SHP77 (cell line): ENCODE measurements at regions not wholly inside any gene's neighbourhood (a gene's known extent, or its start where the extent isn't known, plus 50 kb on each side); places are given as distances from the start of the nearest gene placed in this dataset.

ENCODE experiments used
- DNase-seq, 2 experiments: peaks; one replicate each; lab custom pipeline; 2025; lab: John Stamatoyannopoulos, UW

- no peak for DNase-seq
These were observed 170.5 kb upstream of the PPP1R26 start for GRCh38 chr9:135308821-135309762.

GRCh38 chr9:135309763-135310125 lies 169.8 kb upstream of the PPP1R26 start:
- no peak for DNase-seq

- DNase-seq = no peak
These were observed 169.4 kb upstream of the PPP1R26 start for GRCh38 chr9:135310134-135310533.

GRCh38 chr9:135315572-135315971 lies 164.0 kb upstream of the PPP1R26 start:
- no peak for DNase-seq

DNA sequence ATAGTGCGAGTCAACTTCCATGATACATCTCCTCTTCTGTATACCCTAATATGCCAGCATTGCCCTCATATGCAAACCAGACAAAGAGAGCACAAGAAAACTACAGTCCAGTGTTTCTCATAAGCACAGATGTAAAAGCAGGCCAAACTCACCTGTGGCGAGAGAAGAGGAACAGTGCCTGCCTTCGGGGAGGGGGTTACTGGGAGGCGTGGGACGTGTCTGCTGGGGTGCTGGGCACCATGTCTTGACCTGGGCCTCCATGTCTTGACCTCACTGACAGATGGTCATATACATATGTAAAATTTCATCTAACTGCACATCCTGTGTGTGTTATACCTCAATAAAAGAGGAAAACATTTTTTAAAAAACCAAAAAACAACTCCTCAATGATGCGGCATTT lies 159.3 kb upstream of the PPP1R26 start:
- DNase-seq = no peak

- no peak for DNase-seq
These were observed 158.6 kb upstream of the PPP1R26 start for GRCh38 chr9:135320943-135321342.

- no peak for DNase-seq
These were observed 158.0 kb upstream of the PPP1R26 start for GRCh38 chr9:135321580-135321979.

DNA sequence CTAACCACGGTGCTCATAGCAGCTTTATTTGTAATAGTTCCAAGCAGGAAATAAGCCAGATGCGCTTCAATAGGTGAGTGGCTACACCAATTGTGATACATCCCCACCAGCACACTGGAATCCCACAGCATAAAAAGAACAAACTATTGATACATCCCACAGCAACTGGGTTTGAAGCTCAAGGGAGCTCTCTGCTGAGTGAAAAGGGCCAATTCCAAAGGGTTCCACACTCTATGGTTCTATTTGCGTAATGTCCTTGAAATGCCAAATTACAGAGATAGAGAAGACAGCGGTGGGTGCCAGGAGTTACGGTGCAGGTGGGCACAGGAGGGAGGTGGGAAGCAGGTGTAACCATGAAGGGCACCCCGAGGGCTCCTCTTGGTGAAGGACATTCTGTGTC lies 155.3 kb upstream of the PPP1R26 start:
- DNase-seq = no peak

- DNase-seq = no peak
These were observed 153.4 kb upstream of the PPP1R26 start for GRCh38 chr9:135326141-135326540.

DNA sequence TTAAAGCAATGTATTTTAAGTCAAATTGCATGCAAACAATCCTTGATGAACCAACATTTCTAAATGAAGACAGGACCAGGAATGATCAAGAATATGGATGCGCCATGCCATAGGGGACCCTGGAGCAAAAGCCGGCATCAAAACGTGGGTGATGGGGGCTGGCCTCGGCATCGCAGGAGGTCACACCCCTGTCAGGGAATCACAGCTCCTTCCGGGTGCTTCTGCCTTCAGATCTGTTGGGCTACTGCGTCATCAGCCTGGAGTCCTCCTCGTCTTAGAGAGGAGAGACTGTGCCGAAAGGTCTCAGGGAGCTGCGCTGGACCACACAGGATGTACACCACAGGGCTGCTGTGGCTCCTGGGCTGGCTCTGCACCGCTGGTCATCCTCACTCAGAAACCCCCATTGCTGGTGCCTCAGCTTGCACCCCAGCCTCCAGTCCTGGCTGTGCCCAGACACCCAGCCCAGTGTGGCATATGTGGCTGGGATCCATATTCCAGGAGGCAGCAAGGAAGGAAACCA lies 152.9 kb upstream of the PPP1R26 start:
- DNase-seq = no peak

DNA sequence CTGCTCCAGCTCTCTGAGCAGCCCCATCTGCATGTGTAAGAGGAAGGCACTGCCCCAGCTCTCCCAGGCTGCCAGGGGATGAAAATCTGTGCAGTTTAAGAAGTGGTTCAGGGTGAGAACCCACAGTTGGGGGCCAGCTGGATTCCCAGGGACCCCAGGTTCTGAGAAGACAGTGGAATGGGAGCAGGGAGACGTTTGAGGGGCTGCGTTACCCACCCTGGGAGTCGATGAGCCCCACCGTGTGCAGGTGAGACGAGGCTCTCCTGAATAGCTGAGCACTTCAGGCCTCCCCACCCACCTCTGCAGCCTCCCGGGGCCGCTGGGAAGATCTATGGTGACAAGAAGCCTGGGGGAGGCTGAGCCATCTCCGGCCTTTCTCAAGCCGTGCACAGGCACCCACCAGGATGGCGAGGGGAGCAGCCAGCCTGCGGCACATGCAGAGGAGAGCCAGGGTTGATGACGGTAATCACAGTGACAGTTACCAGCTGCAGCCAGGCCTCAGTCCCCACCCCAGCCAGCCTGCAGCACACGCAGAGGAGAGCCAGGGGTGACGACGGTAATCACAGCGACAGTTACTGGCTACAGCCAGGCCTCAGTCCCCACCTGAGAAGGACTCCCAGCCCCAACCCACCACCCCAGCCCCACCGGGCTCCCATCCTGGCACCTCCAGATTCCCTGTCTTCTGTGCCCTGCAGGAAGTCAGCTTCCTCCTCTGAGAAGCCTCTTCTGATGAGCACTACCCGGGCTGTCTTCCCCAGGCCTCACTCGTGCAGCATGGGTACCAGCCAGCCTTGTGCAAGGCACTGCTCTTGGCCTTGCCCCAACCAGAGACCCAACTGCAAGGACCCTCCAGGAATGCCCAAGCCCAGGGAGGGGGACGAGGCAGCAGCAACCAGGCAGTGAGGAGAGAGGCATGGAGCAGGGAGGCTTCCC lies 150.8 kb upstream of the PPP1R26 start:
- DNase-seq = no peak

DNA sequence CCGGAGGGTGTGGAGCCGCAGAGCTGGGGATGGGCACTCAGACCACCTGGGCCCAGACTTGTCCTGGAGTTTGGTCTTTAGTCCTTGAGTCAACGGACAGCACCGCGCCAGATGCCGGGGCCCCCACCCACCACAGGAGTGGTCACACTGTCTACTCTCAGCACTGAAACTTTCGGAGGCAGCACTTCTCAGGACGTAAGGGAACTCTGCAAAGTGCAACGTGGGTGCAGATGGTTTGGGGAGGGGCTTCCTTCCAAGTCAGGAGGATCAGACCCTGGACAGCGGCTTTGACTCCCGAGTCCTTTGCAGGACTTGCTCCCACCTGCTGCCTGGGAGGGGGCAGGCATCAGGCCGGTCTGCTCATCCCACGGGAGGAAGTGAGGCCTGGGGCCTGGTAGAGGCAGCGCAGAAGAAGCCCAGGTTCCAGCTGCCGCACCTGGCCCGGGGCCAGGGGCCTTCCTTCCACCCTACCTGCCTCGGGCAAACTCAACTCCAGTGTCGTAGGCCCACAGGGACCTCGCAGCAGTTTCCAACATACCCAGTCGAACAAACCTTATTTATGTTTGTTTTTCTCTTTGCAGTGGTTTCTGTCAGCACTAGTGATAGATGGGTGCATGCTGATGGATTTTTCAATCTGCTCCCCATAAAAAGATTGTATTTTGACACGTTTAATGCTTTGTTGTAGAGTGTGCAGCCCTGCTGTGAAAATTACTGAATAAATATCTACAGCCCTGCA lies 149.8 kb upstream of the PPP1R26 start:
- DNase-seq = peak in 1 of 2 experiments; percentile 30

DNA sequence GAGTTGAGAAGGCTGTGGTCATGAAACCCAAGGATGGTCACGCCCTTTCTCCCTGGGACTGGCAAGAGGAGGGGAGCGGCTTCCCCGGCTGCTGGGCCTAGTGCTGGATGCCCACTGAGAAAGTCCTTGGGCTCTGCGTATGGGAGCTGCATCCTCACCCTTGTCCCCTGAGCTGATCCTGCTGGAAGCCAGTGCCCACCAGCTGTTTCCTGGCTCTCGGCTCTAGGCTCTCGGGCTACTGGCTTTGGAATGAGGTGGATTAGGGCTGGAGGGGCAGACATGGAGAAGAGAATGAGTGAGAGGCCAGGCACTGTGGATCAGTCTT lies 149.3 kb upstream of the PPP1R26 start:
- DNase-seq = no peak

- no peak for DNase-seq
These were observed 148.6 kb upstream of the PPP1R26 start for GRCh38 chr9:135330685-135331590.

DNA sequence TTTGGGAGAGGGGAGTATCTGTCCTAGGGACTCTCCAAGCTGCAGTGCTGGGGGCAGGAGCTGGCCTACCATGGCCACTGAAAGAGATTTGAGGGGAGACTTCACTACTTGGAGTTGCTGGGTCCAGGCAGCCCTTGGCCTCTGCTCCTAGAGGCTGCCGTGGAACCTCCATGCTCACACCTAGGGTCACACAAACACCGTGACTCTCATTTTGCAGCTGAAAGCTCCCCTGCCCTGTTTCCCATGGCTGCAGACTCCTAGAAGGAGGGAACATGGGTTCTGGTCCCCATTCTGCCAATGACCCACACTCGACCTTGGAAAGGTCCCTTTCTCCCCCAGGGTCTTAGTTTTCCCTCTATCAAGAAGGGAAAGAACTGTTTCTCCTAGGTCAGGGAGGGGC lies 147.1 kb upstream of the PPP1R26 start:
- DNase-seq = no peak

GRCh38 chr9:135332979-135333748 lies 146.4 kb upstream of the PPP1R26 start:
- DNase-seq = no peak

GRCh38 chr9:135334953-135335460 lies 144.6 kb upstream of the PPP1R26 start:
- DNase-seq = no peak

DNA sequence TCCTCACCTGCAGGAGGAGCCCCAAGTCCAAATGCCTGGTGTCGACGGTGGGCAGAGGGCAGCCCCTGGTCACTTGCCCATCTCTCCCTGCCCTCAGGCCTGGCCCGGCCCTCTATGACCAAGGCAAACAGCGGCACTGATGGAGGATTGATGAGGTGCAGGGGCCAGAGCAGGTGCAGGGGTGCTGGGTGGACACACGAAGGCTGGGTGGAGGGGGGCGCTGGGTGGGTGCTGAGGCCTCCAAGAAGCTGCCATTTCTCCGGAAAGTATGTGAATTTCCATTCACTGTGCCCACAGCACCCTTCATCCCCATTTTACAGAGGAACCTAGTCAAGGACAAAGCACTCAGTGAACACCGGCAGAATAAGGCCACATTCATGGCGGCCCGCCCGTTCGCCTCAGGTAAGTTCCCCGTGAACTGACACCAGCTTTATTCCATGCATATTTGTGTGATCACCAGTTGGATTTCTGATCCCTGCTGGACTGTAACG lies 143.8 kb upstream of the PPP1R26 start:
- DNase-seq = no peak

- DNase-seq = no peak
These were observed 142.7 kb upstream of the PPP1R26 start for GRCh38 chr9:135336722-135337527.
